Bronchial epithelial cell (primary cell): ENCODE measurements at regions not wholly inside any gene's neighbourhood (a gene's known extent, or its start where the extent isn't known, plus 50 kb on each side); places are given as distances from the start of the nearest gene placed in this dataset.

Experiments
- DNase-seq: peaks from one replicate; pipeline ENCODE4 v3.0.0-alpha.2; 2010; ENCODE audit warnings: low read depth
- FAIRE-seq: peaks from 2 replicates; lab custom pipeline; 2011; peaks lifted over from hg19 to GRCh38; lab: Jason Lieb, UNC
- H3K27me3 ChIP-seq: 2 replicates; pipeline ENCODE4 v1.5.1; 2011; ENCODE audit warnings: low read length; ENCODE audit not compliant: control insufficient read depth, insufficient read depth
- H3K36me3 ChIP-seq: 2 replicates; pipeline ENCODE4 v1.5.1; 2011; ENCODE audit warnings: low read length; ENCODE audit not compliant: control insufficient read depth, insufficient read depth
- H3K4me3 ChIP-seq: 2 replicates; pipeline ENCODE4 v1.5.1; 2011; ENCODE audit warnings: mild to moderate bottlenecking, low read depth, low read length, control low read depth
- CTCF ChIP-seq: IDR thresholded peaks from 2 replicates; pipeline ENCODE4 v1.5.1; 2011; ENCODE audit warnings: mild to moderate bottlenecking, moderate library complexity, low read length, control low read depth, inconsistent platforms; ENCODE audit not compliant: insufficient read depth, severe bottlenecking

GRCh38 chr2:52181080-52181479 is 1149.1 kb upstream of the NRXN1 start:
- TF ChIP-seq CTCF: no peak
- no peak for DNase-seq
- FAIRE-seq: no peak
- Histone ChIP-seq H3K4me3 (no peak overlapping the region), H3K36me3 (no peaks in the 10 kb centered on the region), H3K27me3 (no peaks in the 10 kb centered on the region)

- TF ChIP-seq CTCF: no peak
- FAIRE-seq (no peak), DNase-seq (no peak)
- Histone ChIP-seq H3K36me3 (no peaks in the 10 kb centered on the region), H3K27me3 (no peaks in the 10 kb centered on the region), H3K4me3 (no peak overlapping the region)
These were observed 1146.9 kb upstream of the NRXN1 start for GRCh38 chr2:52178845-52179244.

GRCh38 chr2:52145005-52145404 is 1113.1 kb upstream of the NRXN1 start:
- DNase-seq (no peak), FAIRE-seq (no peak)
- H3K27me3 ChIP-seq: no peaks in the 10 kb centered on the region

GRCh38 chr2:52144590-52144989 is 1112.7 kb upstream of the NRXN1 start:
- FAIRE-seq (no peak), DNase-seq (no peak)
- Histone ChIP-seq H3K4me3 (no peak overlapping the region), H3K27me3 (no peaks in the 10 kb centered on the region), H3K36me3 (no peaks in the 10 kb centered on the region)
- TF ChIP-seq CTCF: no peak

More at GRCh38 chr2:52145005-52145404, 1113.1 kb upstream of the NRXN1 start:
- Histone ChIP-seq H3K36me3 (no peaks in the 10 kb centered on the region), H3K4me3 (no peak overlapping the region)
- no peak for TF ChIP-seq CTCF

- Histone ChIP-seq H3K4me3 (no peak overlapping the region), H3K27me3 (no peaks in the 10 kb centered on the region), H3K36me3 (no peaks in the 10 kb centered on the region)
- FAIRE-seq (no peak), DNase-seq (no peak)
- no peak for TF ChIP-seq CTCF
These were observed 1109.1 kb upstream of the NRXN1 start for GRCh38 chr2:52141076-52141475.

- FAIRE-seq: no peak
- no peaks in the 10 kb centered on the region for H3K36me3 ChIP-seq
- H3K27me3 ChIP-seq: no peaks in the 10 kb centered on the region
- DNase-seq: no peak
- no peak overlapping the region for H3K4me3 ChIP-seq
- no peak for TF ChIP-seq CTCF
These were observed 1107.3 kb upstream of the NRXN1 start for GRCh38 chr2:52139241-52139640.
